BLaER1 (cell line): ENCODE measurements at regions not wholly inside any gene's neighbourhood (a gene's known extent, or its start where the extent isn't known, plus 50 kb on each side); places are given as distances from the start of the nearest gene placed in this dataset.

Experiments
- H3K27ac ChIP-seq: shearing (Covaris generic); formaldehyde crosslinking; 2 replicates; pipeline ENCODE4 v1.8.1; 2022
- H3K27me3 ChIP-seq: shearing (Covaris generic); formaldehyde crosslinking; 2 replicates; pipeline ENCODE4 v1.8.1; 2022
- H3K36me3 ChIP-seq: shearing (Covaris generic); formaldehyde crosslinking; 2 replicates; pipeline ENCODE4 v1.8.1; 2022
- H3K4me1 ChIP-seq: shearing (Covaris generic); formaldehyde crosslinking; 2 replicates; pipeline ENCODE4 v1.8.1; 2022
- H3K4me2 ChIP-seq: shearing (Covaris generic); formaldehyde crosslinking; 2 replicates; pipeline ENCODE4 v1.8.1; 2022
- H3K4me3 ChIP-seq: shearing (Covaris generic); formaldehyde crosslinking; 2 replicates; pipeline ENCODE4 v1.8.1; 2022
- H3K9ac ChIP-seq: shearing (Covaris generic); formaldehyde crosslinking; 2 replicates; pipeline ENCODE4 v1.8.1; 2022
- H3K9me3 ChIP-seq: shearing (Covaris generic); formaldehyde crosslinking; 2 replicates; pipeline ENCODE4 v1.8.1; 2022
- H4K20me1 ChIP-seq: shearing (Covaris generic); formaldehyde crosslinking; 2 replicates; pipeline ENCODE4 v1.8.1; 2022
- Cebpa-rat ChIP-seq: shearing (Covaris generic); IDR thresholded peaks from 2 replicates; pipeline ENCODE4 v1.8.1; 2022

DNA sequence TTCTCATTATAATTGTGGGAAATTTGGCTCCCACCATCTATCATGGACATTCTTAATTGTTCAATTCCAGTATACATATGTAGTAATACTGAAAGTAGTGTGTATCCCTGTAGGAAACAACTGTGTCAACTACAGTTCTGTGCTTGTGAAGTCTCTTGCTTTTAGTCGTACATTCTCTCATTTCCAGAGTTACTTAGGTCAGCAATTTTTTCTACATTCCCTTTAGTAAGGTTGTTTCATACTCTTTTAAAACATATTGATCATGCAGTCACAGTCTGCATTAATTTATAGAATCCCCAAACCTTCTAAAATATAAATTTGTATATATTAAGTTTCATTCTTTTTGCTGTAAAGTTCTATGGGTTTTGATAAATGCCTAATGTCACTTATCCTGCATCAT is 289.2 kb upstream of the PCDH10 start:
- Histone ChIP-seq H3K27ac (no peak overlapping the region), H3K4me1 (no peaks in the 10 kb centered on the region), H4K20me1 (no peaks in the 10 kb centered on the region), H3K9me3 (no peaks in the 10 kb centered on the region), H3K9ac (no peak overlapping the region), H3K36me3 (no peaks in the 10 kb centered on the region), H3K27me3 (no peaks in the 10 kb centered on the region), H3K4me2 (no peak overlapping the region), H3K4me3 (no peak overlapping the region)
- no peak for TF ChIP-seq Cebpa-rat

GRCh38 chr4:132860976-132861375 is 288.1 kb upstream of the PCDH10 start:
- H3K27me3 ChIP-seq = no peaks in the 10 kb centered on the region
- H3K9me3 ChIP-seq = no peaks in the 10 kb centered on the region
- no peaks in the 10 kb centered on the region for H4K20me1 ChIP-seq
- no peak for TF ChIP-seq Cebpa-rat
- no peak overlapping the region for H3K4me3 ChIP-seq
- H3K9ac ChIP-seq = no peak overlapping the region
- H3K4me1 ChIP-seq = no peaks in the 10 kb centered on the region
- H3K4me2 ChIP-seq = no peak overlapping the region
- H3K36me3 ChIP-seq = no peaks in the 10 kb centered on the region
- no peak overlapping the region for H3K27ac ChIP-seq

DNA sequence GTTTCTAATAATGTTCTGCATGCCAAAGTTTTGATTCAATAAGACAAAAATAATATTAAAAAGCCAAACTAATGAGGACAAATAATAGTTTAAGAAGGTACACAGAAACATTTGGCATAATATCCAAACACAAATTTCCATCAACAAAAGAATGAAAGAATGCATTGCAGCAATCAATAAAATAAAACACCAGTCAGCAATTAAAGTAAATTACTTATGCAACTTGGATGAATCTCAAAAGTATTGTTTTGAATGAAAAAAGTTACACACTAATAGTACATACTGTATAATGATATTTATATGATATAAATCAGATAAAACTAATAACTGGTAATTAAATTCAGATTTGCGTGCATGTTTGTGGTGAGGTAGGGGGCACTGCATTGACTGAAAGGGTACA is 285.5 kb upstream of the PCDH10 start:
- H3K9me3 ChIP-seq = no peaks in the 10 kb centered on the region
- H3K27me3 ChIP-seq = no peaks in the 10 kb centered on the region
- no peaks in the 10 kb centered on the region for H3K36me3 ChIP-seq
- no peak overlapping the region for H3K27ac ChIP-seq
- no peak for TF ChIP-seq Cebpa-rat
- no peaks in the 10 kb centered on the region for H4K20me1 ChIP-seq
- H3K4me1 ChIP-seq = no peaks in the 10 kb centered on the region
- H3K9ac ChIP-seq = no peak overlapping the region
- H3K4me2 ChIP-seq = no peak overlapping the region
- H3K4me3 ChIP-seq = no peak overlapping the region

DNA sequence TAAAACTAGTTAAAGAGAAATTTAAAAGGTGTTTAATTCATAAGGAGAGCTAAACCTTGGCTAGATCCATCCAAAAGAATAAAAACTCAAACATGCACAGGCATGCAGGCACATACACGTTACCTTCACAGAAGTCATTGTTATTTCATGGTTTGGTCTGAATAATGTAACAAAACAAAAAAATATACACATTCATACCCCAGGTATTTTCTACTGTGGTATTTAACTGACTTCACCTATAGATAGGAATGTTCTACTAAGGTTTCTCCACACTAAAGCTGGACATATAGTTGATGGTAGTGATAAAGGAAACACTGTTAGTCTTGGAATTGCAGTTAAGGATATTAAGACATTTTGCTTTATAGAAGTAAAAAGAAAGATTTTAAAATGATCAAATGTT is 283.6 kb upstream of the PCDH10 start:
- Histone ChIP-seq H4K20me1 (no peaks in the 10 kb centered on the region), H3K36me3 (no peaks in the 10 kb centered on the region), H3K4me3 (no peak overlapping the region), H3K4me1 (no peaks in the 10 kb centered on the region), H3K27ac (no peak overlapping the region), H3K27me3 (no peaks in the 10 kb centered on the region), H3K9ac (no peak overlapping the region), H3K9me3 (no peaks in the 10 kb centered on the region), H3K4me2 (no peak overlapping the region)
- no peak for TF ChIP-seq Cebpa-rat

GRCh38 chr4:132865922-132866321 is 283.2 kb upstream of the PCDH10 start:
- H3K27ac ChIP-seq = no peak overlapping the region
- H3K9me3 ChIP-seq = no peaks in the 10 kb centered on the region
- TF ChIP-seq Cebpa-rat = no peak
- H3K4me3 ChIP-seq = no peak overlapping the region
- H3K9ac ChIP-seq = no peak overlapping the region
- no peaks in the 10 kb centered on the region for H3K36me3 ChIP-seq
- H3K4me1 ChIP-seq = no peaks in the 10 kb centered on the region
- H4K20me1 ChIP-seq = no peaks in the 10 kb centered on the region
- no peaks in the 10 kb centered on the region for H3K27me3 ChIP-seq
- H3K4me2 ChIP-seq = no peak overlapping the region

DNA sequence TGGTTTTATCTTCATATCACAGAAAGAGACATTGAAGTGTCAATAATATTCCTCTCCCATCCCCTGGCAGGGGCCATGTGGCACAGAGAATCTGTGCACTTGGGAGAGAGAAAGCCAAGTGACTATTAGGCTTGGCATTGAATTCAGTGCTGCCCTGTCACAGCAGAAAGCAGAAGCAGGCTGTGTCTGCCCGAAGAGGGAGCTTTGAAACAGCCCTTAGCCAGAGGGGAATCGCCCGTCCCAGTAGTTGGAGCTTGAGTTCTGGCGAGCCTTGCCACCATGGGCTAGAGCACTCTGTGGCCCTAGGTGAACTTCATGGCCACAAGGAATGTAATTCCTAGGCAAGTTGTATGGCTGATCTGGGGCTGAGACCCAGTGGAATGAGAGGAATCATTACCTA is 282.5 kb upstream of the PCDH10 start:
- Histone ChIP-seq H3K4me2 (no peak overlapping the region), H3K9me3 (no peaks in the 10 kb centered on the region), H3K27me3 (no peaks in the 10 kb centered on the region), H3K27ac (no peak overlapping the region), H3K4me1 (no peaks in the 10 kb centered on the region), H3K36me3 (no peaks in the 10 kb centered on the region), H3K9ac (no peak overlapping the region), H3K4me3 (no peak overlapping the region), H4K20me1 (no peaks in the 10 kb centered on the region)
- TF ChIP-seq Cebpa-rat = no peak

GRCh38 chr4:132893787-132894186 is 255.3 kb upstream of the PCDH10 start:
- Histone ChIP-seq H3K4me2 (no peak overlapping the region), H3K9ac (no peak overlapping the region), H3K4me1 (no peaks in the 10 kb centered on the region), H3K27me3 (no peaks in the 10 kb centered on the region), H3K9me3 (no peaks in the 10 kb centered on the region), H3K36me3 (no peaks in the 10 kb centered on the region), H3K4me3 (no peak overlapping the region), H4K20me1 (no peaks in the 10 kb centered on the region), H3K27ac (no peak overlapping the region)
- no peak for TF ChIP-seq Cebpa-rat

- no peak overlapping the region for H3K27ac ChIP-seq
Observed at GRCh38 chr4:132901224-132901623, 247.9 kb upstream of the PCDH10 start.

DNA sequence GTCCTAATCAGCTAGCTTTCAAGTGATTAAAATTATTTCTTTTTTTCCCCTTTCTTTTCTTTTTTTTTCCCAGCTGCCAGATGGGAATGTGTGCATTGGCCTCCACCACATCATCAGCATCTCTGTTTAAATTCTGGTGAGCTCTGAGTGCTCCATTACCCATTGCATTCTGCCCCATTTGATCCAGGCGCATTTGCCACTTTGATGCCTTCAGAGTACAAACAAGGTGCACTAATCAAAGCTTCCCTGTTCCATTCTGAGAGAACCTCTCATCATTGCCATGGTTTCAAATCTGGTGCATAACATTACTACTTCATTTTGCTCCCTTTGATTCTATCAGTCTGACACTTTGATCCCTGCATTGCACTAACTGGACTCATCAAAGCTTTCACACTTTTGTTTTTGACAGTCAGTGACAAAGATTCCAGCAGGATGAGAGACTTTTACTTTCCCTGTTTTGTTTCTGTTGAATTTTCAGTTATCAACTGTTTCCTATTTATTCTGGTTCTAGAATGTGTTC is 238.8 kb upstream of the PCDH10 start:
- Histone ChIP-seq H4K20me1 (no peaks in the 10 kb centered on the region), H3K9ac (no peak overlapping the region), H3K4me3 (no peak overlapping the region), H3K27me3 (no peaks in the 10 kb centered on the region), H3K4me2 (no peak overlapping the region), H3K9me3 (no peaks in the 10 kb centered on the region), H3K27ac (no peak overlapping the region), H3K4me1 (no peaks in the 10 kb centered on the region), H3K36me3 (no peaks in the 10 kb centered on the region)
- no peak for TF ChIP-seq Cebpa-rat

More at GRCh38 chr4:132901224-132901623, 247.9 kb upstream of the PCDH10 start:
- no peak overlapping the region for H3K4me2 ChIP-seq
- no peak for TF ChIP-seq Cebpa-rat
- no peaks in the 10 kb centered on the region for H3K27me3 ChIP-seq
- no peaks in the 10 kb centered on the region for H3K9me3 ChIP-seq
- H3K36me3 ChIP-seq = no peaks in the 10 kb centered on the region
- no peak overlapping the region for H3K4me3 ChIP-seq
- H4K20me1 ChIP-seq = no peaks in the 10 kb centered on the region
- no peaks in the 10 kb centered on the region for H3K4me1 ChIP-seq
- H3K9ac ChIP-seq = no peak overlapping the region

GRCh38 chr4:132918096-132918495 is 231.0 kb upstream of the PCDH10 start:
- H3K4me2 ChIP-seq = no peak overlapping the region
- no peaks in the 10 kb centered on the region for H3K4me1 ChIP-seq
- no peak for TF ChIP-seq Cebpa-rat
- no peaks in the 10 kb centered on the region for H3K36me3 ChIP-seq
- H3K9ac ChIP-seq = no peak overlapping the region
- H3K27ac ChIP-seq = no peak overlapping the region
- H4K20me1 ChIP-seq = no peaks in the 10 kb centered on the region
- no peaks in the 10 kb centered on the region for H3K27me3 ChIP-seq
- H3K4me3 ChIP-seq = no peak overlapping the region
- H3K9me3 ChIP-seq = no peaks in the 10 kb centered on the region

GRCh38 chr4:132923516-132923915 is 225.6 kb upstream of the PCDH10 start:
- Histone ChIP-seq H3K4me1 (no peaks in the 10 kb centered on the region), H3K27ac (no peak overlapping the region), H3K9ac (no peak overlapping the region)

More at GRCh38 chr4:132923516-132923915, 225.6 kb upstream of the PCDH10 start:
- Histone ChIP-seq H3K4me2 (no peak overlapping the region), H3K4me3 (no peak overlapping the region), H3K27me3 (no peaks in the 10 kb centered on the region), H4K20me1 (no peaks in the 10 kb centered on the region), H3K9me3 (no peaks in the 10 kb centered on the region), H3K36me3 (no peaks in the 10 kb centered on the region)
- TF ChIP-seq Cebpa-rat = no peak
